Natural killer cell (primary cell): ENCODE measurements at regions not wholly inside any gene's neighbourhood (a gene's known extent, or its start where the extent isn't known, plus 50 kb on each side); places are given as distances from the start of the nearest gene placed in this dataset.
"Not testable (repeated sequence)": the region's sequence is repeated elsewhere in the genome, so short reads cannot be mapped to it uniquely, and the experiment has no call there.

ENCODE experiments used
- ATAC-seq, 3 donors: fragments of 150-1000 bp in 2 of 3; fragments of 200-7000 bp in 1 of 3; cut with Tn5 transposase; 1 replicate in 1 of 3; 2 replicates in 2 of 3; pipeline ENCODE4 v1.10.0; 2021; ENCODE audit warnings: mild to moderate bottlenecking in 2 of 3, moderate library complexity in 2 of 3
- DNase-seq, 2 donors: peaks; one replicate each; pipeline versions ENCODE4 v3.0.0 to v3.0.0-alpha.2; 2013 to 2021; ENCODE audit warnings: mixed read lengths in 1 of 2
- H3K27ac ChIP-seq: one replicate; pipeline ENCODE4 v1.5.1; 2013; ENCODE audit warnings: mild to moderate bottlenecking, low read length
- H3K27me3 ChIP-seq: one replicate; pipeline ENCODE4 v1.6.1; 2013; ENCODE audit warnings: low read length; ENCODE audit not compliant: control insufficient read depth, insufficient read depth
- H3K36me3 ChIP-seq: one replicate; pipeline ENCODE4 v1.6.1; 2013; ENCODE audit warnings: low read length; ENCODE audit not compliant: control insufficient read depth, insufficient read depth
- H3K4me1 ChIP-seq: one replicate; pipeline ENCODE4 v1.6.1; 2013; ENCODE audit warnings: low read length; ENCODE audit not compliant: control insufficient read depth, insufficient read depth
- H3K4me3 ChIP-seq: one replicate; pipeline ENCODE4 v1.5.1; 2013; ENCODE audit warnings: low read length
- H3K9me3 ChIP-seq: one replicate; pipeline ENCODE4 v1.6.1; 2013; ENCODE audit warnings: low read length; ENCODE audit not compliant: control insufficient read depth, insufficient read depth
- H3K27ac Mint-ChIP-seq, 2 donors: one replicate each; pipeline ENCODE4 v1.8.0; 2022; ENCODE audit warnings: mild to moderate bottlenecking in 2 of 2, mixed read lengths in 2 of 2, moderate library complexity in 1 of 2
- H3K27me3 Mint-ChIP-seq, 2 donors: one replicate each; pipeline ENCODE4 v1.8.0; 2022; ENCODE audit warnings: low read depth in 2 of 2, mixed read lengths in 2 of 2
- H3K36me3 Mint-ChIP-seq: one replicate; pipeline ENCODE4 v1.8.0; 2022; ENCODE audit warnings: mixed read lengths
- H3K4me1 Mint-ChIP-seq, 2 donors: one replicate each; pipeline ENCODE4 v1.8.0; 2022; ENCODE audit warnings: mixed read lengths in 2 of 2
- H3K4me3 Mint-ChIP-seq: one replicate; pipeline ENCODE4 v1.8.0; 2022; ENCODE audit warnings: mild to moderate bottlenecking, moderate library complexity, mixed read lengths
- H3K9me3 Mint-ChIP-seq, 2 donors: one replicate each; pipeline ENCODE4 v1.8.0; 2022; ENCODE audit warnings: mixed read lengths in 2 of 2
- WGBS: methylation state at CpG from one replicate; pipeline ENCODE4 v1.1.7; 2013; ENCODE audit warnings: missing lambda C conversion rate; ENCODE audit not compliant: insufficient coverage; 5-methylcytosine and 5-hydroxymethylcytosine counted together
- intact Hi-C: fragments of 100-400 bp; cut with micrococcal nuclease; formaldehyde crosslinking; loops from one replicate; pipeline ENCODE4 v1.14.2; 2022
- TF ChIP-seq, protein P1 (sequence below): fragments of 200-600 bp; IDR thresholded peaks from one replicate; pipeline ENCODE4 v1.8.0; 2022; ENCODE audit warnings: antibody characterized with exemption

DNA sequence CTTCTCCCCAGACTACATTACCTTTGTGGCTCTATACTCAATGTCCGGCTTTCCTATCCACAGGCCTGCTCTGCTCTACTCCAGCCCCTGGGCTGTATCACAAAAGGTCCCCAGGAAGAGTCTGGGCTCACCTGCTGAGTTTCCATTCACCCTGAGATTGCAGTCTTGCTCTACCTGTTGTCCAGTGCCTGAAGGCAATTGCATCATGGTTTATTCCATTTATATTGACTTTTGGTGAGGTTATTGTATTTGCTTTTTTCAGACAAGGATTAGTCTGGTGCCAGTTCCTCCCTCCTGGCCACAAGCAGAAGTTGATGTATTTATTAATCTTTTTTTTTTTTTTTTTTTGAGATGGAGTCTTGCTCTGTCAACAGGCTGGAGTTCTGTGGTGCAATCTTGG, 273.1 kb downstream of the XPNPEP1 start:
- ATAC-seq (no peak), DNase-seq (no peak)
- Mint-ChIP-seq H3K9me3 (peaks cover 5% of the 10 kb centered on the region in 2 donors), H3K36me3 (no peaks in the 10 kb centered on the region), H3K4me1 (no peaks in the 10 kb centered on the region), H3K27ac (no peak overlapping the region), H3K27me3 (no peaks in the 10 kb centered on the region), H3K4me3 (no peak overlapping the region)
- Histone ChIP-seq H3K27ac (no peak overlapping the region), H3K36me3 (no peaks in the 10 kb centered on the region), H3K4me3 (no peak overlapping the region), H3K27me3 (no peaks in the 10 kb centered on the region), H3K4me1 (no peaks in the 10 kb centered on the region), H3K9me3 (no peaks in the 10 kb centered on the region)
- WGBS: 59% methylated on average over 1 of the region's 1 CpG
- intact Hi-C loops: no loop called here
- TF ChIP-seq, protein P1, sequence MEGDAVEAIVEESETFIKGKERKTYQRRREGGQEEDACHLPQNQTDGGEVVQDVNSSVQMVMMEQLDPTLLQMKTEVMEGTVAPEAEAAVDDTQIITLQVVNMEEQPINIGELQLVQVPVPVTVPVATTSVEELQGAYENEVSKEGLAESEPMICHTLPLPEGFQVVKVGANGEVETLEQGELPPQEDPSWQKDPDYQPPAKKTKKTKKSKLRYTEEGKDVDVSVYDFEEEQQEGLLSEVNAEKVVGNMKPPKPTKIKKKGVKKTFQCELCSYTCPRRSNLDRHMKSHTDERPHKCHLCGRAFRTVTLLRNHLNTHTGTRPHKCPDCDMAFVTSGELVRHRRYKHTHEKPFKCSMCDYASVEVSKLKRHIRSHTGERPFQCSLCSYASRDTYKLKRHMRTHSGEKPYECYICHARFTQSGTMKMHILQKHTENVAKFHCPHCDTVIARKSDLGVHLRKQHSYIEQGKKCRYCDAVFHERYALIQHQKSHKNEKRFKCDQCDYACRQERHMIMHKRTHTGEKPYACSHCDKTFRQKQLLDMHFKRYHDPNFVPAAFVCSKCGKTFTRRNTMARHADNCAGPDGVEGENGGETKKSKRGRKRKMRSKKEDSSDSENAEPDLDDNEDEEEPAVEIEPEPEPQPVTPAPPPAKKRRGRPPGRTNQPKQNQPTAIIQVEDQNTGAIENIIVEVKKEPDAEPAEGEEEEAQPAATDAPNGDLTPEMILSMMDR: no peak

DNA sequence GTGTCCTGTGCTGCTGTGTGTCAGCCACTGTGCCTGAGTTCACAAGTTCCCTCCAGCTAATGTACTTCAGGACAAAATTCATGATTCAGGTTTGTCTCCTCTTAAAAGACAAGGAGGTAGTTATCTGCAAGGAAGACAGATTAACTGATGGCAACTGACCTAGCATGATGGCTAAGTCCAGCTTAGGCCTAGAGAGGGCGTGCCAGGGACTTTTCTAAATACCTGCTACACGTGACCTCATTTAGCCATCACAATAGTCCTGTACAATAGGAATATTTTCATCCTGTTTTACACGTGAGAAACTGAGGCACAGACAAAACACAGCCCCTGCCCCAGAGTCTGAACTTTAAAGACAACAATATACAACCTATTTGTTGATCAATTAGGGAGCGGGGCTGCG, 275.7 kb downstream of the XPNPEP1 start:
- TF ChIP-seq, protein P1: no peak
- WGBS: 66% methylated on average over 5 of the region's 5 CpGs
- Mint-ChIP-seq H3K4me1 (no peaks in the 10 kb centered on the region), H3K36me3 (no peaks in the 10 kb centered on the region), H3K27ac (no peak overlapping the region), H3K4me3 (no peak overlapping the region), H3K27me3 (no peaks in the 10 kb centered on the region), H3K9me3 (no peaks in the 10 kb centered on the region)
- DNase-seq: no peak
- Histone ChIP-seq H3K4me1 (no peaks in the 10 kb centered on the region), H3K4me3 (no peak overlapping the region), H3K36me3 (no peaks in the 10 kb centered on the region), H3K27ac (no peak overlapping the region), H3K9me3 (no peaks in the 10 kb centered on the region), H3K27me3 (no peaks in the 10 kb centered on the region)
- ATAC-seq: no peak
- intact Hi-C loops: no loop called here

DNA sequence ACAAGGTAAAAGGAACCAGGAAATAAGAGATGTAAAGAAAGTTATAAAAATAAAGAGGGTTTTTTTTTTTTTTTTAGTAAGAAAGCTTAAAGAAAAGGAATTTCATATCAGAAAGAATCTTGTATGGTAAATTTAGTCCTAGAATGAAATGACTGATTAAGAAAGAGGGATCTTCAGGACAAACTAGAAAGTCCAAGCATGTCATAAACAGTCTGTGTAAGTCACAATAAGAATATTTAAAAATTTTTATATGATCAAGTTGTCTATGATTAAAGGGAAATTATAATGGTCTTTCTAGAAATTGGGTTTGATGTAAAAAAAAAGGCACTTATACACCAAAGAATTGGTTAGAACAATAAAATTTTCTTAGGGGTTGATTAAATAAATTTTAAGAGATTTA, 289.5 kb downstream of the XPNPEP1 start:
- Histone ChIP-seq H3K36me3 (no peaks in the 10 kb centered on the region), H3K27ac (no peak overlapping the region), H3K9me3 (no peaks in the 10 kb centered on the region), H3K27me3 (no peaks in the 10 kb centered on the region), H3K4me3 (no peak overlapping the region), H3K4me1 (no peaks in the 10 kb centered on the region)
- ATAC-seq (no peak), DNase-seq (no peak)
- TF ChIP-seq, protein P1: no peak
- Mint-ChIP-seq H3K4me1 (no peaks in the 10 kb centered on the region), H3K27ac (no peak overlapping the region), H3K36me3 (no peaks in the 10 kb centered on the region), H3K4me3 (no peak overlapping the region), H3K9me3 (no peaks in the 10 kb centered on the region), H3K27me3 (no peaks in the 10 kb centered on the region)
- intact Hi-C loops: no loop called here

DNA sequence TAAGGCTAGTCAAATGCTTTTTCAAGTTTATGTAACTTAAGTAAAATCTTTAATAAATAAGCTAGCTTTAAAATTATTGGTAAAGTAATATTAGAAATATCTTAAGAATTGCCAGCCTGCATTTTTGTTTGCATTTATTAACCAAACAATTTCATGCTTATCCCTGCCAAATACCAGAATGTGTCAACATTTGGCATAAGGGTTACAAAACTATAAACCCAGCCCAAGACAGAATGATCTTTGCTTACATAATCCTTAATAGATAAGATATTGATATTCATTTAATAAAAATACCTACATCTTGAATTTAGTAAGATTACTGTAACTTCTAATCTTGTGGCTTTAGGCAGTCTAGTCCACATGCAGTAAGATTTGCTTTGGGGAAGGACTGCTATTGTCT, 290.3 kb downstream of the XPNPEP1 start:
- H3K27me3 ChIP-seq, ATAC-seq, H3K4me1 Mint-ChIP-seq, DNase-seq, H3K36me3 Mint-ChIP-seq, H3K9me3 ChIP-seq, H3K4me3 Mint-ChIP-seq, H3K27me3 Mint-ChIP-seq, H3K27ac ChIP-seq, H3K9me3 Mint-ChIP-seq, H3K36me3 ChIP-seq, H3K4me1 ChIP-seq, H3K27ac Mint-ChIP-seq, intact Hi-C loops, H3K4me3 ChIP-seq: not testable (repeated sequence)
